GM12878 (cell line): ENCODE measurements at regions not wholly inside any gene's neighbourhood (a gene's known extent, or its start where the extent isn't known, plus 50 kb on each side); places are given as distances from the start of the nearest gene placed in this dataset.
"Not testable (repeated sequence)": the region's sequence is repeated elsewhere in the genome, so short reads cannot be mapped to it uniquely, and the experiment has no call there.

Source experiments
- ATAC-seq: fragments of 200-7000 bp; cut with Tn5 transposase; 3 replicates; pipeline ENCODE4 v1.9.1; 2020; ENCODE audit warnings: mild to moderate bottlenecking, moderate library complexity
- BruUV-seq: library from RNA; stranded (reverse); fragments of 400-500 nt; replicated peaks from 2 replicates; lab custom pipeline; 2021; lab: Mats Ljungman, UMichigan
- CTCF ChIA-PET: fragments of 300-600 bp; sonication (Branson Sonifier 250); formaldehyde crosslinking; extraction: SDS; loops from one replicate; lab custom pipeline; 2021; ENCODE audit warnings: inconsistent platforms; lab: Yijun Ruan, JAX
- POLR2A ChIA-PET: fragments of 350-600 bp; formaldehyde crosslinking; extraction: SDS; loops from one replicate; lab custom pipeline; 2021; ENCODE audit warnings: inconsistent platforms; lab: Charles Lee
- RAD21 ChIA-PET: fragments of 300-600 bp; sonication (Branson Sonifier 250); formaldehyde crosslinking; loops from one replicate; lab custom pipeline; 2023; ENCODE audit warnings: antibody characterized with exemption; ENCODE audit not compliant: unreplicated experiment; lab: Charles Lee
- SMC1A ChIA-PET: fragments of 300-600 bp; sonication (Branson Sonifier 250); formaldehyde crosslinking; loops from one replicate; lab custom pipeline; 2023; ENCODE audit not compliant: unreplicated experiment, uncharacterized antibody; lab: Charles Lee
- DNase-seq: peaks from one replicate; pipeline ENCODE4 v3.0.0-alpha.2; 2011; ENCODE audit warnings: low read depth, low spot score
- FAIRE-seq: peaks from 3 replicates; lab custom pipeline; 2011; peaks lifted over from hg19 to GRCh38; lab: Jason Lieb, UNC
- H2AFZ ChIP-seq: 2 replicates; pipeline ENCODE4 v1.6.0; 2011; ENCODE audit warnings: low read depth, low read length, control low read depth; ENCODE audit not compliant: control insufficient read depth
- H3K27ac ChIP-seq: 2 replicates; pipeline ENCODE4 v1.5.1; 2011; ENCODE audit warnings: control low read depth; ENCODE audit not compliant: control insufficient read depth, insufficient read depth
- H3K27me3 ChIP-seq, 2 experiments: replicated peaks in 1 of 2; 2 replicates each; pipeline versions ENCODE4 v1.6.0 to v1.6.1; 2011; ENCODE audit warnings: low read length in 1 of 2; ENCODE audit not compliant: control insufficient read depth in 2 of 2, insufficient read depth in 2 of 2
- H3K36me3 ChIP-seq, 2 experiments: 2 replicates each; pipeline ENCODE4 v1.5.1; 2011; ENCODE audit warnings: low read length in 1 of 2; ENCODE audit not compliant: control insufficient read depth in 2 of 2, insufficient read depth in 2 of 2
- H3K4me1 ChIP-seq: 2 replicates; pipeline ENCODE4 v1.6.1; 2011; ENCODE audit warnings: mild to moderate bottlenecking, low read length, moderate library complexity, mixed read lengths; ENCODE audit not compliant: control insufficient read depth, insufficient read depth
- H3K4me2 ChIP-seq: 2 replicates; pipeline ENCODE4 v1.6.0; 2011; ENCODE audit warnings: control low read depth; ENCODE audit not compliant: control insufficient read depth, insufficient read depth
- H3K4me3 ChIP-seq: fragments of 200-600 bp; sonication (generic); 2 replicates; pipeline ENCODE4 v1.5.1; 2016
- H3K79me2 ChIP-seq: 2 replicates; pipeline ENCODE4 v1.6.0; 2011; ENCODE audit warnings: low read length; ENCODE audit not compliant: control insufficient read depth, insufficient read depth
- H3K9ac ChIP-seq: 2 replicates; pipeline ENCODE4 v1.8.0; 2011; ENCODE audit warnings: low read length, control low read depth, mixed read lengths; ENCODE audit not compliant: control insufficient read depth, insufficient read depth
- H3K9me3 ChIP-seq: replicated peaks from 3 replicates; pipeline ENCODE4 v1.5.1; 2011; ENCODE audit warnings: mild to moderate bottlenecking, low read length; ENCODE audit not compliant: control insufficient read depth, insufficient read depth
- H4K20me1 ChIP-seq: 2 replicates; pipeline ENCODE4 v1.6.0; 2011; ENCODE audit not compliant: control insufficient read depth, insufficient read depth
- WGBS: methylation state at CpG from one replicate; pipeline ENCODE4 v1.1.6; 2016; ENCODE audit warnings: low lambda C conversion rate; ENCODE audit not compliant: insufficient replicate concordance, insufficient coverage; ENCODE audit errors: missing lambda C conversion rate; 5-methylcytosine and 5-hydroxymethylcytosine counted together
- in situ Hi-C: fragments of 300-500 bp; cut with MboI; formaldehyde crosslinking; loops from 9 replicates; pipeline ENCODE4 v1.14.3; 2018; ENCODE audit warnings: mixed read lengths
- intact Hi-C: fragments of 100-400 bp; cut with micrococcal nuclease; formaldehyde crosslinking; loops from one replicate; pipeline ENCODE4 v1.14.2; 2022; ENCODE audit not compliant: unreplicated experiment

DNA sequence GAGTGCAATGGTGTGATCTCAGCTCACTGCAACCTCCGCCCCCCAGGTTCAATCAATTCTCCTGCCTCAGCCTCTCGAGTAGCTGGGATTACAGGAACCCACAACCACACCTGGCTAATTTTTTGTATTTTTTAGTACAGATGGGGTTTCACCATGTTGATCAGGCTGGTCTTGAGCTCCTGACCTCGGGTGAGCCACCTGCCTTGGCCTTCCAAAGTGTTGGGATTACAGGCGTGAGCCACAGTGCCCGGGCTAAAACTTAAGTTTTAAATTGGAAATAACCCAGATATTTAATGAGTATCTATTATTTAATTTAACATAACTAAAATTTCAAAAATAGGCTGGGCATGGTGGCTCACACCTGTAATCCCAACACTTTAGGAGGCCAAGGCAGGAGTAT is 3333.3 kb upstream of the OR11H1 start:
- ATAC-seq, H3K36me3 ChIP-seq, H3K4me1 ChIP-seq, intact Hi-C loops, POLR2A ChIA-PET, H3K4me3 ChIP-seq, DNase-seq, H3K79me2 ChIP-seq, CTCF ChIA-PET, in situ Hi-C loops, FAIRE-seq, SMC1A ChIA-PET, H3K27ac ChIP-seq, H2AFZ ChIP-seq, H3K9me3 ChIP-seq, BruUV-seq, RAD21 ChIA-PET, H3K27me3 ChIP-seq, H3K4me2 ChIP-seq, H4K20me1 ChIP-seq, H3K9ac ChIP-seq: not testable (repeated sequence)
- 1% methylated on average over 5 of the region's 5 CpGs for WGBS

DNA sequence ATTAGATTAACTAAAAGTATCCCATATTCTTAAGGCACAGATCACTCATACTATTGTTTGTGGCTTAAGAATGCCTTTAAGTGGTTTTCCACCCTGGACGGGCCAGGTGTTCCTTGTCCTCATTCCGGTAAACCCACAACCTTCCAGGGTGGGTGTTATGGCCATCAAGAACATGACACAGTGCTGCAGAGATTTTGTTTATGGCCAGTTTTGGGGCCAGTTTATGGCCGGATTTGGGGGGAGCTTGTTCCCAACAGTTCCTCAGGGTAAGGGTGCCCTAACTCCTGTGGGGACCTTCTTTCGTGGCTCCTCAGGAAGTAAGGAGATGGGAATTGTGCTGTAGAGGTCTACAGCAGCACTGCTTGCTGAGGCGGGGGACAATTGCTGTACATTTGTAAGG is 3325.9 kb upstream of the OR11H1 start:
- H2AFZ ChIP-seq, H3K9ac ChIP-seq, H3K4me3 ChIP-seq, intact Hi-C loops, H3K27me3 ChIP-seq, RAD21 ChIA-PET, ATAC-seq, POLR2A ChIA-PET, FAIRE-seq, BruUV-seq, H3K9me3 ChIP-seq, H3K4me2 ChIP-seq, in situ Hi-C loops, DNase-seq, H3K4me1 ChIP-seq, H4K20me1 ChIP-seq, H3K36me3 ChIP-seq, CTCF ChIA-PET, SMC1A ChIA-PET, H3K27ac ChIP-seq, H3K79me2 ChIP-seq: not testable (repeated sequence)
- 19% methylated on average over 5 of the region's 5 CpGs for WGBS

DNA sequence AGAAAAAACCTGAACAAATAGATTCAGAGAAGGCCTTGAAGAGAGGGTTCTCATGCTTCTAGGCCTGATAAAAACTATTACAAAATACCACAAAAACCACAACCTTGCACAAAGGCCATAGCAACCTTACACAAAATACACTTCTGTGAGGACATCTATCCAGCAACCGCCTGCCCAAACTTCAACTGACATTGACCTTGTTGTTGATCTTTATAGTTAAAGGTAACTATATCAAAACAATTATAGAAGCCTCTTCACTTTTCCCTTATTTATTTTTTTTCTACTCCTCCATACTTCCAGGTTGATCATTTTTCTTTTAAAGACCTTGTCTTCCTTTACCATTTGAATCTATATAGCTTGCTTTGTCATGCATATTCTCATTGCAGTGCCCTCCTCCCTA is 3321.3 kb upstream of the OR11H1 start:
- RAD21 ChIA-PET, H4K20me1 ChIP-seq, H3K27me3 ChIP-seq, CTCF ChIA-PET, POLR2A ChIA-PET, SMC1A ChIA-PET, ATAC-seq, intact Hi-C loops, H3K36me3 ChIP-seq, H3K27ac ChIP-seq, in situ Hi-C loops, H2AFZ ChIP-seq, H3K4me1 ChIP-seq, H3K9me3 ChIP-seq, FAIRE-seq, H3K4me3 ChIP-seq, DNase-seq, BruUV-seq, H3K9ac ChIP-seq, H3K4me2 ChIP-seq, H3K79me2 ChIP-seq: not testable (repeated sequence)
- 13% methylated on average over 1 of the region's 1 CpG for whole genome bisulfite sequencing
